WERI-Rb-1 (cell line): ENCODE measurements at regions not wholly inside any gene's neighbourhood (a gene's known extent, or its start where the extent isn't known, plus 50 kb on each side); places are given as distances from the start of the nearest gene placed in this dataset.

Experiments
- DNase-seq: peaks from one replicate; pipeline ENCODE4 v3.0.0-alpha.2; 2020
- H3K27ac ChIP-seq: fragments of 250-450 bp; sonication (Bioruptor Pico); 2 replicates; pipeline ENCODE4 v1.5.1; 2020; ENCODE audit warnings: mild to moderate bottlenecking, moderate library complexity
- H3K27me3 ChIP-seq: fragments of 250-450 bp; sonication (Bioruptor Pico); 2 replicates; pipeline ENCODE4 v1.5.1; 2021; ENCODE audit warnings: mild to moderate bottlenecking, low read depth, moderate library complexity; ENCODE audit not compliant: insufficient read depth, severe bottlenecking
- H3K36me3 ChIP-seq: fragments of 250-450 bp; sonication (Bioruptor Pico); 2 replicates; pipeline ENCODE4 v1.5.1; 2020; ENCODE audit warnings: mild to moderate bottlenecking, moderate library complexity
- H3K4me3 ChIP-seq: 2 replicates; pipeline ENCODE4 v1.5.1; 2011; ENCODE audit warnings: low read depth, mild to moderate bottlenecking, control low read depth, low read length
- H3K9me3 ChIP-seq: fragments of 250-450 bp; sonication (Bioruptor Pico); 2 replicates; pipeline ENCODE4 v1.5.1; 2021; ENCODE audit warnings: mild to moderate bottlenecking, moderate library complexity; ENCODE audit not compliant: severe bottlenecking
- CTCF ChIP-seq: IDR thresholded peaks from 2 replicates; pipeline ENCODE4 v1.5.1; 2011; ENCODE audit warnings: low read depth, mild to moderate bottlenecking, control low read depth, inconsistent platforms, low read length

GRCh38 chr5:179497636-179498340 lies 52.6 kb upstream of the RUFY1 start:
- Histone ChIP-seq H3K9me3 (no peaks in the 10 kb centered on the region), H3K27me3 (no peaks in the 10 kb centered on the region), H3K4me3 (no peak overlapping the region), H3K27ac (no peak overlapping the region), H3K36me3 (no peaks in the 10 kb centered on the region)
- no peak for DNase-seq
- TF ChIP-seq CTCF = no peak

- Histone ChIP-seq H3K36me3 (no peaks in the 10 kb centered on the region), H3K4me3 (no peak overlapping the region), H3K27me3 (no peaks in the 10 kb centered on the region), H3K9me3 (no peaks in the 10 kb centered on the region), H3K27ac (no peak overlapping the region)
- TF ChIP-seq CTCF = peak; percentile 30; the same call in 1 of the 2 replicates
- DNase-seq = peak; percentile 9
Observed at GRCh38 chr5:179495906-179496455, 54.4 kb upstream of the RUFY1 start.

GRCh38 chr5:179494774-179495526 lies 55.4 kb upstream of the RUFY1 start:
- H3K36me3 ChIP-seq = no peaks in the 10 kb centered on the region
- H3K27me3 ChIP-seq = no peaks in the 10 kb centered on the region
- DNase-seq = no peak
- no peak for TF ChIP-seq CTCF
- H3K9me3 ChIP-seq = no peaks in the 10 kb centered on the region
- H3K27ac ChIP-seq = no peak overlapping the region
- no peak overlapping the region for H3K4me3 ChIP-seq

GRCh38 chr5:179488975-179489374 lies 61.4 kb upstream of the RUFY1 start:
- no peak for DNase-seq
- H3K27me3 ChIP-seq = no peaks in the 10 kb centered on the region
- H3K4me3 ChIP-seq = no peak overlapping the region
- H3K36me3 ChIP-seq = no peaks in the 10 kb centered on the region
- H3K9me3 ChIP-seq = no peaks in the 10 kb centered on the region
- no peak overlapping the region for H3K27ac ChIP-seq
- no peak for TF ChIP-seq CTCF

- H3K36me3 ChIP-seq = no peaks in the 10 kb centered on the region
- H3K27me3 ChIP-seq = no peaks in the 10 kb centered on the region
- DNase-seq = no peak
- H3K9me3 ChIP-seq = no peaks in the 10 kb centered on the region
- no peak overlapping the region for H3K27ac ChIP-seq
- TF ChIP-seq CTCF = no peak
- no peak overlapping the region for H3K4me3 ChIP-seq
Observed at GRCh38 chr5:179488491-179488890, 61.9 kb upstream of the RUFY1 start.
